Skeletal muscle satellite cell (primary cell): ENCODE measurements at regions not wholly inside any gene's neighbourhood (a gene's known extent, or its start where the extent isn't known, plus 50 kb on each side); places are given as distances from the start of the nearest gene placed in this dataset.
"Not testable (repeated sequence)": the region's sequence is repeated elsewhere in the genome, so short reads cannot be mapped to it uniquely, and the experiment has no call there.

Experiments used
- H3K27me3 ChIP-seq: 2 replicates; pipeline ENCODE4 v1.7.0; 2013; ENCODE audit warnings: low read length; ENCODE audit not compliant: control insufficient read depth, insufficient read depth
- H3K36me3 ChIP-seq: 2 replicates; pipeline ENCODE4 v1.7.0; 2013; ENCODE audit warnings: mild to moderate bottlenecking, control low read depth, low read length; ENCODE audit not compliant: insufficient read depth
- H3K4me1 ChIP-seq: 2 replicates; pipeline ENCODE4 v1.7.0; 2013; ENCODE audit warnings: low read length; ENCODE audit not compliant: control insufficient read depth, insufficient read depth
- H3K4me2 ChIP-seq: 2 replicates; pipeline ENCODE4 v1.7.0; 2013; ENCODE audit warnings: mild to moderate bottlenecking, low read length
- H3K4me3 ChIP-seq: 2 replicates; pipeline ENCODE4 v1.7.0; 2013; ENCODE audit warnings: low read length
- H3K9ac ChIP-seq: 2 replicates; pipeline ENCODE4 v1.7.0; 2013; ENCODE audit warnings: mild to moderate bottlenecking, low read depth, low read length, moderate library complexity
- H3K9me3 ChIP-seq: replicated peaks from 2 replicates; pipeline ENCODE4 v1.7.0; 2013; ENCODE audit warnings: mild to moderate bottlenecking, control low read depth, low read length

DNA sequence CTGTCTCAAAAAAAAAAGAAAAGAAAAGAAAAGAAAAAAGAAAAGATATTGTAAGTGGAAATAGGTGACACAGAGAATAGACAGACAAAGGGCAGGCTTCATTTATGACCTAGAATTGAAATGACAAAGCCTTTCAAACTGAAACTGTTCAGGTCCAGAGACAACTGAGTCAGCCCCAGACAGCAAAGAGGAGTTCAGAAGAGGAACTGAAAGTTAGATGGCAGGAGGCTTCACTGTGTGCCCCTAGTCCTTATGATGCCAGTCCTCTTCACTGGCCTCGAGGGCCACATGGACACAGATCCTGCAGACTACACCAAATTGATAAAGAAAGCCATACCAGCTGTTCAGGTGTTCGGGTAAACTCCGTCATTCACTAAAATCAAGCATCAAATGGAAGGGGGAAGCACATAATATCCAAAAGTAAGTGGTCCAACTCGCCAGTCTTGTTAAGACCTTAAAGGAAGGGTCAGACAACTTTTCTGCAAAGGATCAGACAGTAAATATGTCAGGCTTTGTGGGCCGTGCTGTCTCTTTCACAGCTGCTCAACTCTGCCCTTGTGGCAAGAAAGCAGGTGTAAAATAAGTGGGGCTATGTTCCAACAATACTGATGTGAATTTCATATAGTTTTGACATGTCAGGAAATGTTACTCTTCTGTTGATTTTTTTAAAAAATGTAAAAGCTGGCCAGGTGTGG, 231.9 kb upstream of the MGAT5 start:
- Histone ChIP-seq H3K4me3 (no peak overlapping the region), H3K27me3 (no peaks in the 10 kb centered on the region), H3K4me1 (no peaks in the 10 kb centered on the region), H3K9ac (no peak overlapping the region), H3K4me2 (no peak overlapping the region), H3K36me3 (no peaks in the 10 kb centered on the region), H3K9me3 (no peaks in the 10 kb centered on the region)

- Histone ChIP-seq H3K4me2 (no peak overlapping the region), H3K9me3 (no peaks in the 10 kb centered on the region), H3K4me3 (no peak overlapping the region), H3K27me3 (no peaks in the 10 kb centered on the region), H3K36me3 (no peaks in the 10 kb centered on the region), H3K4me1 (no peaks in the 10 kb centered on the region), H3K9ac (no peak overlapping the region)
These were observed 230.0 kb upstream of the MGAT5 start for GRCh38 chr2:134023854-134024253.

- Histone ChIP-seq H3K4me3 (no peak overlapping the region), H3K9me3 (no peaks in the 10 kb centered on the region), H3K36me3 (no peaks in the 10 kb centered on the region), H3K27me3 (no peaks in the 10 kb centered on the region), H3K4me1 (no peaks in the 10 kb centered on the region), H3K9ac (no peak overlapping the region), H3K4me2 (peak overlapping the region; percentile 33)
These were observed 225.9 kb upstream of the MGAT5 start for GRCh38 chr2:134027980-134028379.

GRCh38 chr2:134029418-134029817, 224.5 kb upstream of the MGAT5 start:
- Histone ChIP-seq H3K4me2 (no peak overlapping the region), H3K9ac (no peak overlapping the region), H3K4me3 (no peak overlapping the region), H3K27me3 (no peaks in the 10 kb centered on the region), H3K9me3 (no peaks in the 10 kb centered on the region), H3K36me3 (no peaks in the 10 kb centered on the region), H3K4me1 (no peaks in the 10 kb centered on the region)

- Histone ChIP-seq H3K9ac (no peak overlapping the region), H3K36me3 (no peaks in the 10 kb centered on the region), H3K4me3 (no peak overlapping the region), H3K4me2 (no peak overlapping the region), H3K4me1 (no peaks in the 10 kb centered on the region), H3K27me3 (no peaks in the 10 kb centered on the region), H3K9me3 (no peaks in the 10 kb centered on the region)
These were observed 222.3 kb upstream of the MGAT5 start for GRCh38 chr2:134031539-134031938.

GRCh38 chr2:134035605-134036370, 218.1 kb upstream of the MGAT5 start:
- no peak overlapping the region for H3K4me2 ChIP-seq
- H3K36me3 ChIP-seq: no peaks in the 10 kb centered on the region
- no peak overlapping the region for H3K9ac ChIP-seq
- no peak overlapping the region for H3K4me3 ChIP-seq
- H3K4me1 ChIP-seq: no peaks in the 10 kb centered on the region
- H3K27me3 ChIP-seq: no peaks in the 10 kb centered on the region
- H3K9me3 ChIP-seq: no peaks in the 10 kb centered on the region

DNA sequence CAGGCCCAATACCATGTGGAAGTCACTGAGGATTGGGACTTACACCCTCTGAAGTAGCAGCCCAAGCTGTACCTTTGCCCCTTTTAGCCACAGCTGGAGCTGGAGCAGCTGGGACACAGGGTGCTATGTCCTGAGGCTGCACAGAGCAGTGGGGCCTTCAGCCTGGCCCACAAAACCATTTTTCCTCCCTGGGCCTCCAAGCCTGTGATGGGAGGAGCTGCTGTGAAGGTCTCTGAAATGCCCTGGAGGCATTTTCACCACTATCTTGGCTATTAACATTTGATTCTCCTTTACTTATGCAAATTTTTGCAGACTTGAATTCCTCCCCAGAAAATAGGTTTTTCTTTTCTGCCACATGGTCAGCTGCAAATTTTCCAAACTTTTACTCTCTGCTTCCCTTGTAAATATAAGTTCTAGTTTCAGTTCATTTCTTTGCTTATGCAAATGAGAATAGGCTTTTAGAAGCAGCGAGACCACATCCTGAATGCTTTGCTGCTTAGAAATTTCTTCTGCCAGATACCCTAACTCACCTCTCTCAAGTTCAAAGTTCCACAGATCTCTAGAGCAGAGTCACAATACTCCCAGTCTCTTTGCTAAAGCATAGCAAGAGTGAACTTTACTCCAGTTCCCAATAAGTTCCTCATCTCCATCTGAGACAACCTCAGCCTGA, 213.8 kb upstream of the MGAT5 start:
- H3K4me3 ChIP-seq: no peak overlapping the region
- H3K9me3 ChIP-seq: no peaks in the 10 kb centered on the region
- H3K4me1 ChIP-seq: no peaks in the 10 kb centered on the region

DNA sequence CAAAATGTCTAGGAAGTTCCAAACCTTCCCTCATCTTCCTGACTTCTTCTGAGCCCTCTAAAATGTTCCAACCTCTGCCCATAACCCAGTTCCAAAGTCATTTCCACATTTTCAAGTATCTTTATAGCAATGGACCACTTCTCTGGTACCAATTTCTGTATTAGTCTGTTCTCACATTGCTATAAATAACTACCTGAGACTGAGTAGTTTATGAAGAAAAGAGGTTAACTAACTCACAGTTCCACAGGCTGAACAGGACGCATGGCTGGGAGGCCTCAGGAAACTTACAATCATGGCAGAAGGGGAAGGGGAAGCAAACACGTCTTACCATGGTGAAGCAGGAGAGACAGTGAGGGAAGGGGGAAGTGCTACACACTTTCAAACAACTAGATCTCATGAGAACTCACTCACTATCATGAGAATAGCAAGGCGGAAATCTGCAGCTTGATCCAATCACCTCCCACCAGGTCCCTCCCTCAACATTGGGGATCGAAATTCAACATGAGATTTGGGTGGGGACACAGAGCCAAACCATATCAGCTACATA, 213.2 kb upstream of the MGAT5 start:
- H3K4me2 ChIP-seq, H3K4me1 ChIP-seq, H3K9ac ChIP-seq, H3K9me3 ChIP-seq, H3K36me3 ChIP-seq, H3K27me3 ChIP-seq, H3K4me3 ChIP-seq: not testable (repeated sequence)

More for the DNA sequence above, 213.8 kb upstream of the MGAT5 start:
- Histone ChIP-seq H3K27me3 (no peaks in the 10 kb centered on the region), H3K9ac (no peak overlapping the region), H3K4me2 (no peak overlapping the region), H3K36me3 (no peaks in the 10 kb centered on the region)

DNA sequence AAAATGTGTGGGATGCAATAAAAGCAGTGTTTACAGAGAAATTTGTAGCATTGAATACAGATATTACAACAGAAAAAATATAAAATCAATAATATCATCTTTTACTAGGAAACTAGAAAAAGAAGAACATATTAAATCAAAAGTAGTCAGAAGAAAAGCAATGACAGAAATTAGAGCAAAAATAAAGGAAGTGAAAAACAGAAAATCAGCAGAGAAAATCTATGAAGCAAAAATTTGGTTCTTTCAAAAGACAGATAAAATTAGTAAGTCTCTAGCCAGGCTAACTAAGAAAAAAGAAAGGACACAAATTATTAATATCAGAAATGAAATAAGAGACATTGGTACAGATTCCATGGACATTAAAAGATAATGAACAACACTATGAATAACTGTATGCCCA, 212.0 kb upstream of the MGAT5 start:
- Histone ChIP-seq H3K27me3 (no peaks in the 10 kb centered on the region), H3K9ac (no peak overlapping the region), H3K4me3 (no peak overlapping the region), H3K9me3 (no peaks in the 10 kb centered on the region), H3K4me2 (no peak overlapping the region), H3K4me1 (no peaks in the 10 kb centered on the region), H3K36me3 (no peaks in the 10 kb centered on the region)

DNA sequence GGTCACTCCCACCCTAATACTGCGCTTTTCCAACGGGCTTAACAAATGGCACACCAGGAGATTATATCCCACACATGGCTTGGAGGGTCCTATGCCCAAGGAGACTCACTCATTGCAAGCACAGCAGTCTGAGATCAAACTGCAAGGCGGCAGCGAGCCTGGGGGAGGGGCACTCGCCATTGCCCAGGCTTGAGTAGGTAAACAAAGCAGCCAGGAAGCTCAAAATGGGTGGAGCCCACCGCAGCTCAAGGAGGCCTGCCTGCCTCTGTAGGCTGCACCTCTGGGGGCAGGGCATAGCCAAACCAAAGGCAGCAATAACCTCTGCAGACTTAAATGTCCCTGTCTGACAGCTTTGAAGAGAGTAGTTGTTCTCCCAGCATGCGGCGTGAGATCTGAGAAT, 210.8 kb upstream of the MGAT5 start:
- not testable (repeated sequence) for H3K36me3 ChIP-seq, H3K27me3 ChIP-seq, H3K9ac ChIP-seq, H3K9me3 ChIP-seq, H3K4me1 ChIP-seq, H3K4me2 ChIP-seq, H3K4me3 ChIP-seq

DNA sequence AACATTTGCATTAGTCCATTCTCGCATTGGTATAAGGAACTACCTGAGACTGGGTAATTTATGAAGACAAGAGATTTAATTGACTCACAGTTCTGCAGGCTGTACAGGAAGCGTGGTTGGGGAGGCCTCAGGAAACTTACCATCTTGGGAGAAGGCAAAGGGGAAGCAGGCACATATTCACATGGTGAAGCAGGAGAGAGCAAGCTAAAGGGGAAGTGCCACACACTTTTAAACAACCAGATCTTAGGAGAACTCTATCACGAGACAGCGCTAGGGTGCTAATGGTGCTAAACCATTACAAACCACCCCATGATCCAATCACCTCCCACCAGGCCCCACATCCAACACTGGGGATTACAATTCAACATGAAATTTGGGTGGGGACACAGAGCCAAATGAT, 201.7 kb upstream of the MGAT5 start:
- Histone ChIP-seq H3K36me3 (no peaks in the 10 kb centered on the region), H3K9me3 (no peaks in the 10 kb centered on the region), H3K9ac (no peak overlapping the region), H3K4me2 (no peak overlapping the region), H3K4me3 (no peak overlapping the region), H3K4me1 (no peaks in the 10 kb centered on the region), H3K27me3 (no peaks in the 10 kb centered on the region)
